ENCODE measurements at regions not wholly inside any gene's neighbourhood (a gene's known extent, or its start where the extent isn't known, plus 50 kb on each side); places are given as distances from the start of the nearest gene placed in this dataset.

DNA sequence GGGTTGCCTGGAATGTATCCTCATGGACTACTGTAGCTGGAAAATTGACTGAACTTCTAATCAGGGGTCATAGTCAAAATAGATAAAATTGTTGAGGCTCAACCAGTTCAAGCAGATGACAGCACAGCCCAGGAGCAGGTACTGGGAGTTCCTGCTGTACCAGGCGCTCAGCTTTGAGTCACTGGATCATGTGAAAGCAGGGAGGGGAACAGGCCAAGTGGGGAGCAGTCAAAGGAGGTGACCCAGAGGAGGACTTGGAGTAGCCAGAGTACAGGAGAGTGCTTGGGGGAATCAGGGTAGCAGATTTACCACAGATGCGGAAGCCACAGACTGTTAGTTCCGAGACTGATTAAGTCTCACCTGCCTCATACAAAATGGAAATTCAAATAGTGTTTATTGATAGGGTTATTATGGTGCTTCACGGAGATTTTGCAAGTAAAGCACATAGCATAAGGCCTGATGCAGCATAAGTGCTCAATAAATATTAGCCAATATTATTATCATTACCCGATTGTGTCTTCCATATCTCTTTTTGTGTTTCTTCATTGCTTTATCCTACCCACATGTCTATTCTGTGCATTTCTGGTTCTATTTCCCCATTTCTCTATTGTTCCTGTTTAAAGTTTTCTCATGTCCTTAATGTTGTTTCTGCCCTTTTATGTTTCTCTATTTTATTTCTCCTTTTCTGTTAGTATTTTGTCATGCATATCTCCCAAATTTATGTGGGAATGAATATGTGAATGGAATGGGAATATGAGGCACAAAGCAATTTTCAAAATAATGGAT lies 369.2 kb upstream of the MCTP2 start:
- DNase-seq, result no peak

- DNase-seq, result no peak
Measured at GRCh38 chr15:93861413-93861812, 369.9 kb upstream of the MCTP2 start.

GRCh38 chr15:93860701-93861100 lies 370.7 kb upstream of the MCTP2 start:
- no peak for DNase-seq

- DNase-seq, result no peak
Measured at GRCh38 chr15:93859176-93859575, 372.2 kb upstream of the MCTP2 start.

- no peak for DNase-seq
Measured at GRCh38 chr15:93855181-93855826, 376.1 kb upstream of the MCTP2 start.

- DNase-seq, result no peak
Measured at GRCh38 chr15:93854088-93854487, 377.3 kb upstream of the MCTP2 start.

- DNase-seq, result no peak
Measured at GRCh38 chr15:93852761-93853160, 378.6 kb upstream of the MCTP2 start.

DNA sequence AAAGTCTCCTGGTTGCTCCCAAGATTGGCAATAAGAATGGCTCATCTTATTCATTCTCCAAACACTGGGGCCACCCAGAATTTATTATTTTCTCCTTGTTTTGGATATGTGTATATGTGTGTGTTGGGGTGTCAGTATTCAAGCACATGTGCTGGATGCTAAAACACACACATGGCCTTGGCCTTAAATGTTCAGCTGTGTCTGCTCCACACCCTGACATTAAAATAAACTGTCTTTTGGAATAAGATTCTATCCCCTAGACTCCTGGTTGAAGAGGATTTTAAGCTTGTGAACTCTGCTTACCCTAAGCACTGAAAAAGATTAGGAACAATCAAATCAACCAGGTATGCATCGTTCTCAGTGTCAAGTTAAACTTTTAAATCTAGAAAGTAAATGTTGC lies 382.9 kb upstream of the MCTP2 start:
- DNase-seq, result no peak

- DNase-seq, result no peak
Measured at GRCh38 chr15:93848076-93848475, 383.3 kb upstream of the MCTP2 start.

- DNase-seq, result no peak
Measured at GRCh38 chr15:93846148-93846547, 385.2 kb upstream of the MCTP2 start.

DNA sequence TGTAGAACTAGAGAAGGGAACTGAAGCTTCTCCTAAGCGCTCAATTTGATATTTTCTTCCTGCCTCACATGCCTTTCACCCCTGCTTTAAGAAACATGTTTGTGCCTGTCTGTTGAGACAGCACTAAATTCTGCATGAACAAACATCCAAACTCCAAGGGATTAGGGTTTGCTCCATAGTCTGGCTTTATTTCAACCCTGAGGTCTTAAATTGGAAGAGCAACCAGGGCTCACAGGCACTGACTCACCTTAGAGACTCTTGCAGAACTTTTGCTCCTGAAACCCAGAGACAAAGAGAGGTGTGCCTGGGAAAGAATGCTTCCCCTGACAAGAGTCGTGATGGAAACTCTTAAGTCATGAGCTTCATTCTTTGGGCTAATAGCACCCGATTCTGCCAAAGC lies 393.9 kb upstream of the MCTP2 start:
- DNase-seq, result no peak

DNA sequence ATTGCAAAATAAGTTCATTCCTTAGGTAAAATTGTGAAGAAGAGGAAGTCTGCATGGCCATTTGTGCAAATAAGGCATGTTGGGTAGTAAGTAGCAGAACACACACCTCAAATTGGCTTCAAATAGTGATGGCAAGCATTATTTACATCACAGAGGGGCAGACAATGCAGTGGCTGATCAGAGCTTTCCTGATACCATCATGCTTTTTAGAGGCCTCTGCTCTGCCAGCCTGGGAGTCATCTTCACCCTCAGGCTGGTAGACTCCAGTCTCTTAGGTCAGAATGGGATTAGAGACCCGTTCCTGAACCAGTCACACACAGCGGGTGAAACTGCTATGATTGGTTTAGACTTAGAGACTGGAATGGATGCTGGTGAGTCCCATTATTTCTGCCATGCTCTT lies 396.0 kb upstream of the MCTP2 start:
- DNase-seq, result no peak

GRCh38 chr15:93831641-93832040 lies 399.7 kb upstream of the MCTP2 start:
- DNase-seq, result no peak

- no peak for DNase-seq
Measured at GRCh38 chr15:93830221-93831080, 400.9 kb upstream of the MCTP2 start.

GRCh38 chr15:93829115-93829870 lies 402.1 kb upstream of the MCTP2 start:
- DNase-seq, result no peak

DNA sequence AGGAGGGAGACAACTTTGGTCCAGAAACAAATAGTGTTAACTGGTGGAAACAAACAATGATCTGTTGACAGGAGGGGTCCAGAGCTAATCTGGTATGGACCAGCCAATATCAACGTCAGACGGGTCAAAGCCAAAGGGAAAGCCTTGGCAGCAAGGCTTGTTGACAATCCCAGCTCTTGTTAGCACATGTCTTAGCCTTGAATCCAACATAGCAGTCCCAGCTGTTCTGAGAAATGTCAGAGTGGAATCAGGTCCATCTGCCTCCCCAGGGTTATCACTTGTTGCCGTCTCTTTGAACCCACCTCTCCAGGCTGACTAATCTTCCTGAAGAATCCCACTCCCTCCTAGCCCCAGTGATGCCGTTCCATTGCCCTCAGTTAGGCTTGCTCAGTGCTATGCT lies 404.6 kb upstream of the MCTP2 start:
- no peak for DNase-seq

DNA sequence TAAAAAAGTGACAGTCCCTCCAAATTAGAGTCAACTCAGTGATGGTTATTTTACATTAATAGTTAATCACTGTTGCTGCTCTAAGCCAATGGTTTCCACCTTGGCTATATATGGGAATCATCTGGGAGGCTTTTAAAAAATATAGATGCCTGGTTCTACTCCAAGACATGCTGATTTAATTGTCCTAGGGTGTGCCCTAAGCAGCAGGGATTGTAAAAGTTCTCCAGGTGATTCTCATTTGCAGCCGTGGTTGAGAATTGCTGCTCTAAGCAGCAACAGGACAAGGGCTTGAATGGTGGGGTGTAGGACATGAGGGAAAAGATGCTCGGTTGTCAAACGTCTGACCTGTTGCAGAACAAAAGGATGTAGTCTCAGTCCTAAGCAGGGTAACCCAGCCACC lies 405.1 kb upstream of the MCTP2 start:
- DNase-seq, result no peak

DNA sequence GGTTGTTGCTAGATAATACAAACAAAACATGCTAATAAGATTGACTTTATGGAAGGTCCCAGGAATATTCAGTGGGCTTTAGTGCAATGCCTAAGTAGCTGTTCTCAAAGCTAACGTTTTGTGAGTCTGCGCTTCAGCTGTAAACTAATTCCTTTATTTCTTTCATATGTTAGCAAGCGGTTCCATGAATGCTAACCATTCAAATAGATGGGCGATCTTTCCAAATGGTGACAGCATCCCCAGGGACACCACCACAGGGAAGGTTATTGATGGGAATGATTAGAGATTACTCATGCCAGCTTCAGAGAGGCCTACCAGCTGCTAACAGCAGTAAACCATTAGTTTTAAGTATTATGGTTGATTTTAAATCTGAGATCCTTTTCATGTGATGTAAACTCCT lies 405.7 kb upstream of the MCTP2 start:
- DNase-seq, result no peak

- DNase-seq, result no peak
Measured at GRCh38 chr15:93823971-93824913, 407.1 kb upstream of the MCTP2 start.

GRCh38 chr15:93820566-93820965 lies 410.8 kb upstream of the MCTP2 start:
- no peak for DNase-seq

DNA sequence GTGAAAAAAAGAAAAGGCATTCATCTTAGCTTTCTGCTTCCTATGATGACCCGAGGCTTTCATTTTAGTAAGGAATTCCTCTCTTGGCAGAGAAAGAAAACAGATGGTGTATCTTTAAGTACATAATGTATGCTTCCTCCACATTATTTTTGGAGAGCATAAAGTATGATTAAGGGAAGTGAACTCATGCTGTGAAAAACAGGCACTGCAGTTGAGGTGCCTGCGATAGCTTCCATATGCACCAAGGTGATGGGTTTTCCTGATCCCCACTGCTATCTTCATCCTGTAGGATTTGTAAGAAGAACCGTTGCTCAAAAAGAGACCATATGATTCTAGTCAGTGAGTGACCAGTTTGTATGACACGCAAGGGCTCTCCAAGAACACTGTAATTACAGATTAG lies 411.5 kb upstream of the MCTP2 start:
- DNase-seq, result no peak

DNA sequence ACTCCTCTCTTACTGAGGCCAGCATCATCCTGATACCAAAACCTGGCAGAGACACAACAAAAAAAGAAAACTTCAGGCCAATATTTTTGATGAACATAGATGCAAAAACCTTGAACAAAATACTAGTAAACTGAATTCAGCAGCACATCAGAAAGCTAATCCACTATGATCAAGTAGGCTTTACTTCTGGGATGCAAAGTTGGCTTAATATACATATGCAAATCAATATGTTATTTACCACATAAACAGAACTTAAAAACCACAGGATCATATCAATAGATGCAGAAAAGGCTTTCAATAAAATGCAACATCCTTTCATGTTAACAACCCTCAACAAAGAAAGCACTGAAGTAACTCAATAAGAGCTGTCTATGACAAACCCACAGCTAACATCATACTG lies 414.5 kb upstream of the MCTP2 start:
- DNase-seq, result no peak

All from NCI-H1105 treated with DMSO at 0.1 percent for 48 hours (cell line).